Glomerular visceral epithelial cell (primary cell): ENCODE measurements at regions not wholly inside any gene's neighbourhood (a gene's known extent, or its start where the extent isn't known, plus 50 kb on each side); places are given as distances from the start of the nearest gene placed in this dataset.

Experiments
- DNase-seq: peaks from one replicate; pipeline ENCODE4 v3.0.0-alpha.2; 2016; ENCODE audit errors: extremely low spot score

GRCh38 chrX:16491461-16491860 lies 158.5 kb upstream of the S100G start:
- no peak for DNase-seq

- no peak for DNase-seq
These were observed 153.8 kb upstream of the S100G start for GRCh38 chrX:16496175-16496574.

GRCh38 chrX:16511796-16512776 lies 137.9 kb upstream of the S100G start:
- DNase-seq = peak; percentile 5

- DNase-seq = no peak
These were observed 133.6 kb upstream of the S100G start for GRCh38 chrX:16516232-16516876.

- no peak for DNase-seq
These were observed 132.8 kb upstream of the S100G start for GRCh38 chrX:16517039-16517605.

GRCh38 chrX:16518131-16518530 lies 131.8 kb upstream of the S100G start:
- DNase-seq = no peak

- no peak for DNase-seq
These were observed 125.6 kb upstream of the S100G start for GRCh38 chrX:16524316-16524715.

- no peak for DNase-seq
These were observed 124.0 kb upstream of the S100G start for GRCh38 chrX:16526003-16526402.

GRCh38 chrX:16528620-16529019 lies 121.3 kb upstream of the S100G start:
- no peak for DNase-seq
